Panc1 (cell line): ENCODE measurements at regions not wholly inside any gene's neighbourhood (a gene's known extent, or its start where the extent isn't known, plus 50 kb on each side); places are given as distances from the start of the nearest gene placed in this dataset.

Source experiments
- ATAC-seq: fragments of 200-7000 bp; cut with Tn5 transposase; 2 replicates; pipeline ENCODE4 v1.9.1; 2020; ENCODE audit warnings: mild to moderate bottlenecking, moderate library complexity
- BruUV-seq: library from RNA; stranded (reverse); fragments of 400-500 nt; replicated peaks from 2 replicates; lab custom pipeline; 2021; lab: Mats Ljungman, UMichigan
- CTCF ChIA-PET: fragments of 300-600 bp; sonication (Branson Sonifier 250); formaldehyde crosslinking; loops from one replicate; lab custom pipeline; 2022; ENCODE audit warnings: antibody characterized with exemption; lab: Charles Lee
- POLR2A ChIA-PET: fragments of 300-600 bp; sonication (Branson Sonifier 250); formaldehyde crosslinking; loops from one replicate; lab custom pipeline; 2022; ENCODE audit warnings: antibody characterized with exemption; lab: Charles Lee
- DNase-seq: peaks from one replicate; pipeline ENCODE4 v3.0.0-alpha.2; 2010; ENCODE audit warnings: low read depth, low spot score
- H3K27ac ChIP-seq: 2 replicates; pipeline ENCODE4 v1.5.1; 2011; ENCODE audit warnings: mild to moderate bottlenecking, low read length, inconsistent platforms
- H3K27me3 ChIP-seq: fragments of 200-500 bp; sonication (Bioruptor generic); 2 replicates; pipeline ENCODE4 v1.6.0; 2014; ENCODE audit warnings: low read length, inconsistent platforms; ENCODE audit not compliant: control insufficient read depth, insufficient read depth
- H3K36me3 ChIP-seq: fragments of 200-500 bp; sonication (Bioruptor generic); 2 replicates; pipeline ENCODE4 v1.5.1; 2014; ENCODE audit warnings: inconsistent platforms, mild to moderate bottlenecking, low read length, moderate library complexity; ENCODE audit not compliant: control insufficient read depth, insufficient read depth
- H3K4me1 ChIP-seq: 2 replicates; pipeline ENCODE4 v1.5.1; 2011; ENCODE audit warnings: inconsistent platforms, mild to moderate bottlenecking, low read length, moderate library complexity; ENCODE audit not compliant: control insufficient read depth, insufficient read depth
- H3K4me3 ChIP-seq, 2 experiments: 2 replicates each; pipeline ENCODE4 v1.5.1; 2011 to 2012; ENCODE audit warnings: low read depth in 2 of 2, low read length in 2 of 2, mild to moderate bottlenecking in 2 of 2, inconsistent platforms in 1 of 2, moderate library complexity in 1 of 2
- H3K9me3 ChIP-seq: fragments of 200-500 bp; sonication (Bioruptor generic); 2 replicates; pipeline ENCODE4 v1.5.1; 2014; ENCODE audit warnings: low read depth, mild to moderate bottlenecking, inconsistent platforms, low read length, moderate library complexity; ENCODE audit not compliant: control insufficient read depth, insufficient read depth
- CTCF ChIP-seq: fragments of 450-650 bp; IDR thresholded peaks from 2 replicates; pipeline ENCODE4 v1.5.1; 2017; ENCODE audit warnings: mild to moderate bottlenecking
- POLR2AphosphoS5 ChIP-seq: IDR thresholded peaks from 2 replicates; pipeline ENCODE4 v1.6.1; 2012; ENCODE audit warnings: mild to moderate bottlenecking, low read depth, low read length, moderate library complexity
- SIN3A ChIP-seq: IDR thresholded peaks from 2 replicates; pipeline ENCODE4 v1.6.1; 2012; ENCODE audit warnings: low read depth, mild to moderate bottlenecking, low read length, moderate library complexity, borderline replicate concordance; ENCODE audit not compliant: insufficient read depth
- TCF7L2 ChIP-seq: IDR thresholded peaks from 2 replicates; pipeline ENCODE4 v1.6.1; 2011; ENCODE audit warnings: mild to moderate bottlenecking, low read depth, low read length, inconsistent platforms
- in situ Hi-C: cut with HindIII; loops from 2 replicates; pipeline ENCODE4 v1.10.0; 2016; ENCODE audit warnings: low sequenced_read_pairs, low pct_unique_long_range_greater_than_20kb
- intact Hi-C: fragments of 100-400 bp; cut with micrococcal nuclease; formaldehyde crosslinking; loops from one replicate; pipeline ENCODE4 v1.10.0; 2022; ENCODE audit not compliant: unreplicated experiment
- TF ChIP-seq, protein P1 (sequence below), 2 experiments: IDR thresholded peaks; 2 replicates each; pipeline ENCODE4 v1.6.1; 2011 to 2012; ENCODE audit warnings: low read depth in 2 of 2, control low read depth in 1 of 2, low read length in 1 of 2, mild to moderate bottlenecking in 1 of 2, moderate library complexity in 1 of 2; ENCODE audit not compliant: insufficient read depth in 1 of 2

- Histone ChIP-seq H3K4me1 (no peaks in the 10 kb centered on the region), H3K27ac (no peak overlapping the region), H3K9me3 (no peaks in the 10 kb centered on the region), H3K36me3 (no peaks in the 10 kb centered on the region), H3K27me3 (no peaks in the 10 kb centered on the region; the same call in 1 of the 2 replicates), H3K4me3 (no peak overlapping the region)
- CTCF ChIA-PET: no interaction called here
- no peak for DNase-seq
- TF ChIP-seq TCF7L2 (no peak), SIN3A (no peak), CTCF (no peak), POLR2AphosphoS5 (no peak)
- TF ChIP-seq, protein P1, sequence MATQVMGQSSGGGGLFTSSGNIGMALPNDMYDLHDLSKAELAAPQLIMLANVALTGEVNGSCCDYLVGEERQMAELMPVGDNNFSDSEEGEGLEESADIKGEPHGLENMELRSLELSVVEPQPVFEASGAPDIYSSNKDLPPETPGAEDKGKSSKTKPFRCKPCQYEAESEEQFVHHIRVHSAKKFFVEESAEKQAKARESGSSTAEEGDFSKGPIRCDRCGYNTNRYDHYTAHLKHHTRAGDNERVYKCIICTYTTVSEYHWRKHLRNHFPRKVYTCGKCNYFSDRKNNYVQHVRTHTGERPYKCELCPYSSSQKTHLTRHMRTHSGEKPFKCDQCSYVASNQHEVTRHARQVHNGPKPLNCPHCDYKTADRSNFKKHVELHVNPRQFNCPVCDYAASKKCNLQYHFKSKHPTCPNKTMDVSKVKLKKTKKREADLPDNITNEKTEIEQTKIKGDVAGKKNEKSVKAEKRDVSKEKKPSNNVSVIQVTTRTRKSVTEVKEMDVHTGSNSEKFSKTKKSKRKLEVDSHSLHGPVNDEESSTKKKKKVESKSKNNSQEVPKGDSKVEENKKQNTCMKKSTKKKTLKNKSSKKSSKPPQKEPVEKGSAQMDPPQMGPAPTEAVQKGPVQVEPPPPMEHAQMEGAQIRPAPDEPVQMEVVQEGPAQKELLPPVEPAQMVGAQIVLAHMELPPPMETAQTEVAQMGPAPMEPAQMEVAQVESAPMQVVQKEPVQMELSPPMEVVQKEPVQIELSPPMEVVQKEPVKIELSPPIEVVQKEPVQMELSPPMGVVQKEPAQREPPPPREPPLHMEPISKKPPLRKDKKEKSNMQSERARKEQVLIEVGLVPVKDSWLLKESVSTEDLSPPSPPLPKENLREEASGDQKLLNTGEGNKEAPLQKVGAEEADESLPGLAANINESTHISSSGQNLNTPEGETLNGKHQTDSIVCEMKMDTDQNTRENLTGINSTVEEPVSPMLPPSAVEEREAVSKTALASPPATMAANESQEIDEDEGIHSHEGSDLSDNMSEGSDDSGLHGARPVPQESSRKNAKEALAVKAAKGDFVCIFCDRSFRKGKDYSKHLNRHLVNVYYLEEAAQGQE (IDR thresholded peaks at IDR 0.05; ENCODE audit: insufficient read depth in 1 of 2, low read depth in 2 of 2, low read length in 1 of 2): no peak
- POLR2A ChIA-PET: no interaction called here
- BruUV-seq: no TSS peak
- ATAC-seq: no peak
- in situ Hi-C loops (no loop called here), intact Hi-C loops (no loop called here)
Observed at GRCh38 chr2:16248571-16249105, 308.3 kb downstream of the MYCN start.

GRCh38 chr2:16247326-16248122 is 307.2 kb downstream of the MYCN start:
- BruUV-seq: no TSS peak
- DNase-seq (no peak), ATAC-seq (no peak)
- no peak overlapping the region for H3K4me3 ChIP-seq
- H3K27me3 ChIP-seq: no peaks in the 10 kb centered on the region; the same call in 1 of the 2 replicates
- no peaks in the 10 kb centered on the region for H3K4me1 ChIP-seq
- H3K9me3 ChIP-seq: no peaks in the 10 kb centered on the region
- H3K27ac ChIP-seq: no peak overlapping the region
- in situ Hi-C loops (no loop called here), intact Hi-C loops (no loop called here)
- ChIA-PET CTCF (no interaction called here), POLR2A (no interaction called here)
- H3K36me3 ChIP-seq: no peaks in the 10 kb centered on the region
- TF ChIP-seq CTCF (no peak), POLR2AphosphoS5 (no peak), TCF7L2 (no peak), SIN3A (no peak)
- TF ChIP-seq, protein P1 (IDR thresholded peaks at IDR 0.05; ENCODE audit: insufficient read depth in 1 of 2, low read depth in 2 of 2, low read length in 1 of 2): no peak
